Effector memory CD8-positive, alpha-beta T cell (primary cell): ENCODE measurements at regions not wholly inside any gene's neighbourhood (a gene's known extent, or its start where the extent isn't known, plus 50 kb on each side); places are given as distances from the start of the nearest gene placed in this dataset.

Experiments used
- ATAC-seq: fragments of 150-1000 bp; cut with Tn5 transposase; replicated peaks from 2 replicates; pipeline ENCODE4 v1.10.0; 2021; ENCODE audit warnings: mild to moderate bottlenecking, moderate library complexity
- DNase-seq, 3 experiments: peaks; one replicate each; pipeline ENCODE4 v3.0.0; 2021
- H3K27ac Mint-ChIP-seq, 2 donors: one replicate each; pipeline ENCODE4 v1.8.0; 2022; ENCODE audit warnings: mild to moderate bottlenecking in 2 of 2, mixed read lengths in 2 of 2, moderate library complexity in 2 of 2
- H3K27me3 Mint-ChIP-seq, 2 donors: one replicate each; pipeline ENCODE4 v1.8.0; 2022; ENCODE audit warnings: mixed read lengths in 2 of 2
- H3K36me3 Mint-ChIP-seq: one replicate; pipeline ENCODE4 v1.8.0; 2022; ENCODE audit warnings: mild to moderate bottlenecking, moderate library complexity, mixed read lengths; ENCODE audit not compliant: insufficient read depth
- H3K4me1 Mint-ChIP-seq, 2 donors: one replicate each; pipeline ENCODE4 v1.8.0; 2022; ENCODE audit warnings: low read depth in 2 of 2, mixed read lengths in 2 of 2
- H3K4me3 Mint-ChIP-seq, 2 donors: one replicate each; pipeline ENCODE4 v1.8.0; 2022; ENCODE audit warnings: mild to moderate bottlenecking in 2 of 2, mixed read lengths in 2 of 2, moderate library complexity in 2 of 2
- H3K9me3 Mint-ChIP-seq, 2 donors: one replicate each; pipeline ENCODE4 v1.8.0; 2022; ENCODE audit warnings: mixed read lengths in 2 of 2

DNA sequence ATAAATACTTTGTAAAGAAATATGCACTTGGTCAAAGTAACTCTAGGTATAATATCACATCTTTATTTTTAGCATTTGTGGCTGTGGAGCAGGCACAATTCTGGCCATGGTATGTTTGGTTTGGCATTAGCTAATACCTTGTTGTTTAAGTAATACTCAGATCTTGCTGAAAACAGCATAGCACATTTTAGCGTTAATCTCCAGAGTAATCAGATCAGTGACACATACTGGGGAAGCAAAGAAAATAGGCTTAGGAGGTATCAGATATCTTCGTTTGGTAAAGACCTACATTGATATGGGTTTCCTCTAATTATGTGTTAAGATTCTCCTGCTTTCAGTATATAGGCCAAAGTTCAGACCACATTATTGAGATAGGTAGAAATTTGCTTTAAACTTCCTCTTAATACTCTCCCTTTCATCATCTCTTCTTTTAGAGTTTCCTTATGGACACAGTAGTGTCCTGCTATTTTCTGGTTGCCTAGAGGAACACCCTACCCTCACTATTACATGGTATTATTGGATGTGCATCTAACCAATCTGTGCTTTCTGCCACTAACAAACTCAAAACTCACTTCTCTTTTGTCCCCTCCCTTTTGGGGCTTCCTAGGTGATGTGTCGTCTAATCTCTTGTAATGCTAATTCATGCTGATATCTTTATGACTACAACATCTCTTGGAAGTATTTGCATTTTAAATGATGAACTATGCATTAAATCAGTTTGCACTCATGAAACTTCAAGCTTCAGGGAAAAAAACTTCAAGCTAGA is 437.3 kb upstream of the ADAMTSL1 start:
- H3K9me3 Mint-ChIP-seq: no peaks in the 10 kb centered on the region
- H3K27ac Mint-ChIP-seq: no peak overlapping the region
- H3K4me3 Mint-ChIP-seq: no peak overlapping the region
- no peak for ATAC-seq
- H3K27me3 Mint-ChIP-seq: no peaks in the 10 kb centered on the region
- H3K36me3 Mint-ChIP-seq: no peaks in the 10 kb centered on the region
- no peaks in the 10 kb centered on the region for H3K4me1 Mint-ChIP-seq
- no peak for DNase-seq

GRCh38 chr9:18037981-18038380 is 436.0 kb upstream of the ADAMTSL1 start:
- Mint-ChIP-seq H3K36me3 (no peaks in the 10 kb centered on the region), H3K4me1 (no peaks in the 10 kb centered on the region), H3K27me3 (no peaks in the 10 kb centered on the region), H3K27ac (no peak overlapping the region), H3K9me3 (no peaks in the 10 kb centered on the region), H3K4me3 (no peak overlapping the region)
- no peak for ATAC-seq
- DNase-seq: no peak

DNA sequence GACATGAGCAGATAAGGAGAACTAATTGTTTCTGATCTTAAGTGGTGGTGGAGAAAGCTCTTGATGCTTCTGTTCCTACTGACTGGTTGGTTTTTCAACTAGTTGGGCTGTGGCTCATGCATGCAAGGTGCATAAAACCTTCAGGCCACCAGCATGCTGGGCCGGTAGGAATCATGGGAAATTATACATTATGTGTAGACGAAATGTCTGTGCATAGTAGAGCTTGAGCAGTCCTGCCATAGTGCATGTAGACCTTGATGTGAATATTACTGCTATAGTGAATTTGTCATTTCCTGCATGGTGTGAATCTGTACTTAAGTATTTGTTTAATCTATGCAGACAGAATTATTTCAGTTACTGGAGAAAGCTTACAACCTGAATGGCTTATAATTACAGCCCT is 433.6 kb upstream of the ADAMTSL1 start:
- Mint-ChIP-seq H3K9me3 (no peaks in the 10 kb centered on the region), H3K27me3 (no peaks in the 10 kb centered on the region), H3K4me1 (no peaks in the 10 kb centered on the region), H3K27ac (no peak overlapping the region), H3K4me3 (no peak overlapping the region), H3K36me3 (no peaks in the 10 kb centered on the region)
- ATAC-seq: no peak
- no peak for DNase-seq

DNA sequence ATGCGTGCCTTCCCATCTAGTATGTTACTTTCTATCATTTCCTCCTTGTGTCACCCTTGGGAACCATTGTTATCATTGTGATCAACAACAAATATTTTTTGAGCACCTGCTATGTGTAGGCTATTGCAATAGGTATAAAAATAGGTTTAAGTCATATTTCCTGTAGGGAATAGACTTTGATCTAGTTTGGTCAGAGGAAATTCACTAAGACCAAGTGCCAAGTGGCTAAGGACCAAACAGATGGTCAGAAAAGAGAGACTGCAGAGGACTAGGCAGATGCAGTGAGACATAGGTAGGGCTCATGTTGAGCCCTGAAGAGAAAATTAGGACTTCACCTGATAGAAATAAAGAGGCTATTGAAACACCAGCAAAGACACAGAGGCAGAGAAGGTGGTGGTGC is 430.0 kb upstream of the ADAMTSL1 start:
- Mint-ChIP-seq H3K36me3 (no peaks in the 10 kb centered on the region), H3K27ac (no peak overlapping the region), H3K27me3 (no peaks in the 10 kb centered on the region), H3K4me1 (no peaks in the 10 kb centered on the region), H3K9me3 (peaks cover 0 to 2% of the 10 kb centered on the region in 2 donors), H3K4me3 (no peak overlapping the region)
- no peak for DNase-seq
- ATAC-seq: no peak

- no peak for DNase-seq
- ATAC-seq: no peak
- H3K4me3 Mint-ChIP-seq: no peak overlapping the region
- peaks cover 0 to 2% of the 10 kb centered on the region in 2 donors for H3K9me3 Mint-ChIP-seq
- no peaks in the 10 kb centered on the region for H3K4me1 Mint-ChIP-seq
- no peaks in the 10 kb centered on the region for H3K27me3 Mint-ChIP-seq
- H3K27ac Mint-ChIP-seq: no peak overlapping the region
- H3K36me3 Mint-ChIP-seq: no peaks in the 10 kb centered on the region
Observed at GRCh38 chr9:18045326-18045725, 428.6 kb upstream of the ADAMTSL1 start.

- Mint-ChIP-seq H3K4me3 (no peak overlapping the region), H3K4me1 (no peaks in the 10 kb centered on the region), H3K9me3 (peaks cover 0 to 2% of the 10 kb centered on the region in 2 donors), H3K36me3 (no peaks in the 10 kb centered on the region), H3K27ac (no peak overlapping the region), H3K27me3 (no peaks in the 10 kb centered on the region)
- DNase-seq (no peak), ATAC-seq (no peak)
Observed at GRCh38 chr9:18046068-18046467, 427.9 kb upstream of the ADAMTSL1 start.

GRCh38 chr9:18051638-18052037 is 422.3 kb upstream of the ADAMTSL1 start:
- no peaks in the 10 kb centered on the region for H3K27me3 Mint-ChIP-seq
- no peaks in the 10 kb centered on the region for H3K36me3 Mint-ChIP-seq
- no peak for ATAC-seq
- DNase-seq: no peak
- H3K4me1 Mint-ChIP-seq: no peaks in the 10 kb centered on the region
- no peak overlapping the region for H3K4me3 Mint-ChIP-seq
- peaks cover 0 to 2% of the 10 kb centered on the region in 2 donors for H3K9me3 Mint-ChIP-seq
- H3K27ac Mint-ChIP-seq: no peak overlapping the region

GRCh38 chr9:18052060-18052459 is 421.9 kb upstream of the ADAMTSL1 start:
- H3K4me1 Mint-ChIP-seq: no peaks in the 10 kb centered on the region
- ATAC-seq: no peak
- no peaks in the 10 kb centered on the region for H3K27me3 Mint-ChIP-seq
- peaks cover 0 to 2% of the 10 kb centered on the region in 2 donors for H3K9me3 Mint-ChIP-seq
- H3K4me3 Mint-ChIP-seq: no peak overlapping the region
- H3K36me3 Mint-ChIP-seq: no peaks in the 10 kb centered on the region
- DNase-seq: no peak
- no peak overlapping the region for H3K27ac Mint-ChIP-seq

DNA sequence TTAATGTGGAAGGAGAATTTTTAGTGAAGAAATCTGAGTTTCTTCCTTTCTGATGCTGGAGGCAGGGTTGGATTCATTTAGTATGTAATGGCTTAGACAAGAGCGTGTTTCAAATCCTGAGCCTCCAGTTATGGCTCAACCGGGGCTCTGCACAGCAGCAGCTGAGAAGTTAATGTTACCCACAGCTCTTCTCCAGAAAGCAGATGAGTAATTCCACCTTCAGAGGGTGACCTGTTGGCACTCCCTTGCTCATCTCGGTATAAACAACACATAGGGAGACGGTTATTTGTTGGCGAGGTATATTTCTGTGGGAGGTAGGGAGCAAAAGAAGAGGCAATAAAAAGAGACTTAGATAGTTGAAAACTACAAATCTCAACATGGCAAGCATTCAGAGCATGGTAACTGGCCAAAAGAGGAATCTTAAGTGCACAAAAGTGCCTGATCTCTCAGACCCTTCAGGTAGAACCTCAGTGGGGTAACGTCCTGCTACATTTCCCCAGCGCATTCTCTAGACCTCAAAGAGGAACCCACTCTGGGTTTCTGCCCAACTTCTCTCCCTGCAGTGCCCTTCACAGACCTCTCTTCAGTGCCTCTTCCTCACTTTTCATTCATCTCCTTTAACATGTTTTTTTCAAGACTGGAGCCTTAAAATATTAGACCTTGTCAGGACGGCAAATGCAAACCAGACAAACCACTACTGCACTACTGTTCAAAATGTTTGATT is 417.5 kb upstream of the ADAMTSL1 start:
- DNase-seq (no peak), ATAC-seq (no peak)
- Mint-ChIP-seq H3K36me3 (no peaks in the 10 kb centered on the region), H3K4me1 (no peaks in the 10 kb centered on the region), H3K9me3 (peaks cover 0 to 2% of the 10 kb centered on the region in 2 donors), H3K27ac (no peak overlapping the region), H3K4me3 (no peak overlapping the region), H3K27me3 (no peaks in the 10 kb centered on the region)

GRCh38 chr9:18056993-18057369 is 417.0 kb upstream of the ADAMTSL1 start:
- H3K9me3 Mint-ChIP-seq: peaks cover 0 to 2% of the 10 kb centered on the region in 2 donors
- ATAC-seq (no peak), DNase-seq (no peak)
- H3K27ac Mint-ChIP-seq: no peak overlapping the region
- no peaks in the 10 kb centered on the region for H3K27me3 Mint-ChIP-seq
- H3K4me1 Mint-ChIP-seq: no peaks in the 10 kb centered on the region
- no peak overlapping the region for H3K4me3 Mint-ChIP-seq
- no peaks in the 10 kb centered on the region for H3K36me3 Mint-ChIP-seq

- H3K27ac Mint-ChIP-seq: no peak overlapping the region
- no peak overlapping the region for H3K4me3 Mint-ChIP-seq
- H3K4me1 Mint-ChIP-seq: no peaks in the 10 kb centered on the region
- H3K27me3 Mint-ChIP-seq: no peaks in the 10 kb centered on the region
- ATAC-seq (no peak), DNase-seq (no peak)
- H3K9me3 Mint-ChIP-seq: peaks cover 0 to 2% of the 10 kb centered on the region in 2 donors
- no peaks in the 10 kb centered on the region for H3K36me3 Mint-ChIP-seq
Observed at GRCh38 chr9:18058564-18059442, 415.1 kb upstream of the ADAMTSL1 start.

DNA sequence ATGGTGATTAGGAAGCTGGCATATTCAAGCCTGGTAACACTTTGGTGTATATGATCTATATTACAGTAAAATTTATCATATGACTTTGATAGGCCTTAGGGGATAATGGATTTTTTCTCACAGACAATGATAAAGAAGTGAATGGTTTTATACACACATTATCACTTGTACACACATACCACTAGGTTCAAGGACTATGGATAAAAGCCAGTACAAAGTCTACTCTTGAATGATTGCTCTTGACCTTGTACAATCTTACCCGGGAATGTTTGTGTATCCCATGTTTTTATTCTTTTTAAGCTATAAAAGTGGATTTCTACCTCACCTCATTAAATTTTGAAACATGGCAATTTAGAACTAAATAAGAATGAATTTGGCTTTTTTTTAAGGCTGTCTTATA is 414.5 kb upstream of the ADAMTSL1 start:
- H3K36me3 Mint-ChIP-seq: no peaks in the 10 kb centered on the region
- DNase-seq (no peak), ATAC-seq (no peak)
- no peaks in the 10 kb centered on the region for H3K27me3 Mint-ChIP-seq
- peaks cover 0 to 2% of the 10 kb centered on the region in 2 donors for H3K9me3 Mint-ChIP-seq
- no peak overlapping the region for H3K4me3 Mint-ChIP-seq
- H3K27ac Mint-ChIP-seq: no peak overlapping the region
- H3K4me1 Mint-ChIP-seq: no peaks in the 10 kb centered on the region

DNA sequence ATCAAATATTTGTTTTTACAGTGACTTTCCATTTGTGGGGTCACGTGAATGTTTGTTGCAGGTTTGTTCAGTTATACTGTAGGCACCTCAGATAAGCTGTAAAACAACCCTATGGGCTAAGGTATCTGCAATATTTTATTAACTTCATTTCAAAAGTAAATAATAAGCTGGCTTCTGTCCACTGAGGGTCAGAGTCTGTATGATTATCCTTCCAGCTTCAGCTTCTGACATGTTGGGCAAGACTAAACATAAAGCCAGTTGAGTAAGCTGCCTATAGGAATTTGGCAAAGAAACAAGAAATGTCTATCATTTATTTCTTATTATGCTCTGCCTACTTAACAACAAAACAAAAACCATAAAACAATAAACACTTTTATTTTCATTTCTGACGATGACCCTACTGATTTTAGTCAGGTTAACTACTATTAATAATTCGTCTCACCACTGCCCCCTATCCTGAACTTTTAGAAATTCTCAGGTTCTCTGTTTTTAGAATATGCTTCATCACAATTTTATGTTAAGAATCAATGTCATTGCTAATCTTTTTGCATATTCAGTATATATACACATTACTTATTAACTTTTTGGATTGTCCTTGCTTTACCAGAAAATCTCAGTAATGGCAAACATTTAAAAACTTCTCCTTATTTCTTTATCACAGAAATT is 413.6 kb upstream of the ADAMTSL1 start:
- H3K9me3 Mint-ChIP-seq: peaks cover 0 to 2% of the 10 kb centered on the region in 2 donors
- no peaks in the 10 kb centered on the region for H3K27me3 Mint-ChIP-seq
- ATAC-seq (no peak), DNase-seq (no peak)
- H3K27ac Mint-ChIP-seq: no peak overlapping the region
- no peaks in the 10 kb centered on the region for H3K36me3 Mint-ChIP-seq
- no peak overlapping the region for H3K4me3 Mint-ChIP-seq
- no peaks in the 10 kb centered on the region for H3K4me1 Mint-ChIP-seq
